Mesenchymal stem cell (in vitro differentiated cells and primary cell): ENCODE measurements at regions not wholly inside any gene's neighbourhood (a gene's known extent, or its start where the extent isn't known, plus 50 kb on each side); places are given as distances from the start of the nearest gene placed in this dataset.

Experiments
- DNase-seq: peaks from one replicate; pipeline ENCODE4 v3.0.0-alpha.2; 2013
- H2AFZ ChIP-seq: one replicate; pipeline ENCODE4 v1.6.1; 2013; ENCODE audit warnings: low read depth, mild to moderate bottlenecking, control low read depth, inconsistent platforms, low read length, moderate library complexity
- H2AK5ac ChIP-seq: 2 replicates; pipeline ENCODE4 v1.6.1; 2013; ENCODE audit warnings: low read length, moderate library complexity, mild to moderate bottlenecking, inconsistent platforms; ENCODE audit not compliant: severe bottlenecking
- H2BK120ac ChIP-seq: one replicate; pipeline ENCODE4 v1.6.1; 2013; ENCODE audit warnings: low read depth, mild to moderate bottlenecking, inconsistent platforms, low read length, moderate library complexity
- H2BK12ac ChIP-seq, 2 experiments: one replicate each; pipeline ENCODE4 v1.6.1; 2013; ENCODE audit warnings: inconsistent platforms in 2 of 2, low read length in 2 of 2, mild to moderate bottlenecking in 2 of 2, moderate library complexity in 2 of 2, control low read depth in 1 of 2
- H2BK15ac ChIP-seq: one replicate; pipeline ENCODE4 v1.6.1; 2013; ENCODE audit warnings: mild to moderate bottlenecking, low read depth, inconsistent platforms; ENCODE audit not compliant: poor library complexity, severe bottlenecking
- H2BK5ac ChIP-seq: 2 replicates; pipeline ENCODE4 v1.6.1; 2013; ENCODE audit warnings: low read depth, mild to moderate bottlenecking, low read length, control low read depth, inconsistent platforms; ENCODE audit not compliant: poor library complexity, severe bottlenecking
- H3K14ac ChIP-seq, 2 experiments: one replicate each; pipeline ENCODE4 v1.6.1; 2013; ENCODE audit warnings: inconsistent platforms in 2 of 2, low read length in 2 of 2, control low read depth in 1 of 2, mild to moderate bottlenecking in 1 of 2, moderate library complexity in 1 of 2
- H3K18ac ChIP-seq, 2 experiments: one replicate each; pipeline ENCODE4 v1.6.1; 2013; ENCODE audit warnings: inconsistent platforms in 2 of 2, low read length in 2 of 2, control low read depth in 1 of 2, low read depth in 1 of 2, mild to moderate bottlenecking in 1 of 2
- H3K23ac ChIP-seq, 2 experiments: one replicate each; pipeline ENCODE4 v1.6.1; 2013; ENCODE audit warnings: inconsistent platforms in 2 of 2, low read length in 2 of 2, mild to moderate bottlenecking in 2 of 2, moderate library complexity in 2 of 2, control low read depth in 1 of 2
- H3K27ac ChIP-seq: 2 replicates; pipeline ENCODE4 v1.5.1; 2013; ENCODE audit warnings: mild to moderate bottlenecking, moderate library complexity, low read length, control low read depth, inconsistent platforms; ENCODE audit not compliant: poor library complexity, severe bottlenecking
- H3K27me3 ChIP-seq, 2 experiments: 2 replicates each; pipeline versions ENCODE4 v1.6.1 to v1.7.0; 2013; ENCODE audit warnings: low read length in 2 of 2, mild to moderate bottlenecking in 2 of 2, moderate library complexity in 2 of 2, control low read depth in 1 of 2, inconsistent platforms in 1 of 2; ENCODE audit not compliant: control insufficient read depth in 1 of 2, insufficient read depth in 1 of 2
- H3K36me3 ChIP-seq, 2 experiments: 2 replicates each; pipeline versions ENCODE4 v1.6.1 to v1.7.0; 2013; ENCODE audit warnings: low read length in 2 of 2, control low read depth in 1 of 2, inconsistent platforms in 1 of 2, low read depth in 1 of 2, mild to moderate bottlenecking in 1 of 2; ENCODE audit not compliant: insufficient read depth in 2 of 2, control insufficient read depth in 1 of 2
- H3K4ac ChIP-seq, 2 experiments: one replicate each; pipeline ENCODE4 v1.6.1; 2013; ENCODE audit warnings: inconsistent platforms in 2 of 2, low read length in 2 of 2, mild to moderate bottlenecking in 2 of 2, moderate library complexity in 2 of 2, control low read depth in 1 of 2, low read depth in 1 of 2
- H3K4me1 ChIP-seq: 2 replicates; pipeline ENCODE4 v1.6.1; 2013; ENCODE audit warnings: low read depth, low read length, control low read depth; ENCODE audit not compliant: control insufficient read depth, insufficient read depth
- H3K4me2 ChIP-seq: 2 replicates; pipeline ENCODE4 v1.6.1; 2013; ENCODE audit warnings: low read length, mild to moderate bottlenecking, inconsistent platforms; ENCODE audit not compliant: poor library complexity, severe bottlenecking
- H3K4me3 ChIP-seq, 2 experiments: 2 replicates each; pipeline versions ENCODE4 v1.5.1 to v1.7.0; 2013; ENCODE audit warnings: low read length in 2 of 2, mild to moderate bottlenecking in 2 of 2, control low read depth in 1 of 2, low read depth in 1 of 2; ENCODE audit not compliant: insufficient read depth in 1 of 2
- H3K79me1 ChIP-seq: replicated peaks from 2 replicates; pipeline ENCODE4 v1.6.1; 2013; ENCODE audit warnings: mild to moderate bottlenecking, control low read depth, low read length, inconsistent platforms; ENCODE audit not compliant: poor library complexity, severe bottlenecking
- H3K9ac ChIP-seq: 2 replicates; pipeline ENCODE4 v1.7.0; 2013; ENCODE audit warnings: mild to moderate bottlenecking, low read length, moderate library complexity
- H3K9me3 ChIP-seq: 2 replicates; pipeline ENCODE4 v1.7.0; 2013; ENCODE audit warnings: mild to moderate bottlenecking, low read length; ENCODE audit not compliant: control insufficient read depth
- H4K8ac ChIP-seq: one replicate; pipeline ENCODE4 v1.6.1; 2013; ENCODE audit warnings: inconsistent platforms, mild to moderate bottlenecking, low read length, moderate library complexity
- H4K91ac ChIP-seq: one replicate; pipeline ENCODE4 v1.6.1; 2013; ENCODE audit warnings: mild to moderate bottlenecking, low read length, inconsistent platforms
- WGBS: methylation state at CpG from one replicate; pipeline ENCODE4 v1.1.7; 2013; ENCODE audit warnings: mixed read lengths; 5-methylcytosine and 5-hydroxymethylcytosine counted together

DNA sequence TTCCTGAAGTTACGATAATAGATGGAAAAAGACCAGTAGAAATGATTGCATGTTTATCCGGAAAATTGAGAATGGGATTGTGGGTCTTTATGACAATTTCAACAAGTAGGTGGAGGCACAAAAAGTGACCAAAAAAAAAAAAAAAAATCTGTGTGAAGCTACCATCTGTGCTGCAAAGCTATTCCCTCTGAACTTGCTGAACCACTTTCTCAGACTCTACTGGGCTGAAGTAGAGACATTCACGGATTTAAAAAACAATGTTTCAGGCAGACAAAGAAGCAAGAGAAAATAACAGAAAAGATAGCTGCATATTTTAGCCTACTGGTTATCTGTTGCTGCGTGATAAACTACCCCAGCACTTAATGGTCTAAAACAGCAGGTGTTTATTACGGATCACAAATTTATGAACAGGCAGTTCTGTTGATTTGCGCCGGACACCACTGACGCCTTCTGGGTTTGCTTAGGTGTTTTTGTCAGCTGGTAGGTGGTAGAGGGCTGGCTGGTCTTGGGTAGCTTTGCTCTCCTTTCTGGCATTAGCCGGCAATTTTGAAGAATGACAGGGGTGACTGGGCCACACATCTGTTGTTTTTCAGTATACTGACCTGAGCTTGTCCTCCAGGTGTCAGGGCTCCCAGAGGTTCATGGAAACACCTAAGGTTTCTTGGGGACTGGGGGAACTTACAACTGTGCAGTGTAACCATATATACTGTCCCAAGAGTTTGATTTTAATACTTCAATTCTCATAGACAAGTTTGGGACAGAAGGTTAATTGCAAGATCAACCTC, 665.1 kb downstream of the CCSER2 start:
- no peak overlapping the region for H3K14ac ChIP-seq
- H4K91ac ChIP-seq, result no peak overlapping the region
- no peak overlapping the region for H3K4ac ChIP-seq
- H3K9ac ChIP-seq, result no peak overlapping the region
- no peak overlapping the region for H3K4me3 ChIP-seq
- H3K27me3 ChIP-seq, result no peaks in the 10 kb centered on the region
- no peak overlapping the region for H2BK5ac ChIP-seq
- no peak overlapping the region for H3K23ac ChIP-seq
- no peak overlapping the region for H3K27ac ChIP-seq
- H3K4me1 ChIP-seq, result no peaks in the 10 kb centered on the region
- DNase-seq, result no peak
- no peak overlapping the region for H2BK12ac ChIP-seq
- H3K36me3 ChIP-seq, result no peaks in the 10 kb centered on the region
- no peaks in the 10 kb centered on the region for H3K79me1 ChIP-seq
- H3K9me3 ChIP-seq, result no peaks in the 10 kb centered on the region
- H2AFZ ChIP-seq, result no peak overlapping the region
- H2BK120ac ChIP-seq, result no peak overlapping the region
- no peak overlapping the region for H2AK5ac ChIP-seq
- no peak overlapping the region for H3K18ac ChIP-seq
- no peak overlapping the region for H3K4me2 ChIP-seq
- WGBS, result 85% methylated on average over 9 of the region's 9 CpGs
- H4K8ac ChIP-seq, result no peak overlapping the region
- no peak overlapping the region for H2BK15ac ChIP-seq

GRCh38 chr10:84994722-84995121, 666.3 kb downstream of the CCSER2 start:
- Histone ChIP-seq H3K4me2 (no peak overlapping the region), H3K14ac (no peak overlapping the region), H2BK120ac (no peak overlapping the region), H2BK15ac (no peak overlapping the region), H2AFZ (no peak overlapping the region), H2BK5ac (no peak overlapping the region), H4K91ac (no peak overlapping the region), H2AK5ac (no peak overlapping the region), H3K36me3 (no peaks in the 10 kb centered on the region), H3K9ac (no peak overlapping the region), H4K8ac (no peak overlapping the region), H3K27ac (no peak overlapping the region), H3K9me3 (peaks cover 2% of the 10 kb centered on the region), H3K23ac (no peak overlapping the region), H3K18ac (no peak overlapping the region), H3K4me3 (no peak overlapping the region), H3K4ac (no peak overlapping the region), H2BK12ac (no peak overlapping the region), H3K4me1 (no peaks in the 10 kb centered on the region), H3K79me1 (no peaks in the 10 kb centered on the region), H3K27me3 (no peaks in the 10 kb centered on the region)
- 56% methylated on average over 1 of the region's 1 CpG for WGBS
- DNase-seq, result no peak

- WGBS, result 66% methylated on average over 3 of the region's 3 CpGs
- no peaks in the 10 kb centered on the region for H3K4me1 ChIP-seq
- H3K36me3 ChIP-seq, result no peaks in the 10 kb centered on the region
- no peak overlapping the region for H2AFZ ChIP-seq
- no peak overlapping the region for H3K23ac ChIP-seq
- no peak overlapping the region for H3K14ac ChIP-seq
- no peak overlapping the region for H2BK15ac ChIP-seq
- H2BK12ac ChIP-seq, result no peak overlapping the region
- H4K8ac ChIP-seq, result no peak overlapping the region
- H3K4ac ChIP-seq, result no peak overlapping the region
- H3K9me3 ChIP-seq, result peaks cover 2% of the 10 kb centered on the region
- H3K18ac ChIP-seq, result no peak overlapping the region
- H3K27ac ChIP-seq, result no peak overlapping the region
- no peak overlapping the region for H2BK5ac ChIP-seq
- H2BK120ac ChIP-seq, result no peak overlapping the region
- H3K9ac ChIP-seq, result no peak overlapping the region
- no peaks in the 10 kb centered on the region for H3K79me1 ChIP-seq
- H3K4me3 ChIP-seq, result no peak overlapping the region
- no peaks in the 10 kb centered on the region for H3K27me3 ChIP-seq
- H3K4me2 ChIP-seq, result no peak overlapping the region
- no peak for DNase-seq
- no peak overlapping the region for H4K91ac ChIP-seq
- no peak overlapping the region for H2AK5ac ChIP-seq
Observed at GRCh38 chr10:84996580-84996979, 668.2 kb downstream of the CCSER2 start.

GRCh38 chr10:84997870-84998269, 669.5 kb downstream of the CCSER2 start:
- no peak overlapping the region for H2BK5ac ChIP-seq
- no peaks in the 10 kb centered on the region for H3K79me1 ChIP-seq

More at GRCh38 chr10:84997870-84998269, 669.5 kb downstream of the CCSER2 start:
- H3K14ac ChIP-seq, result no peak overlapping the region
- no peak for DNase-seq
- no peaks in the 10 kb centered on the region for H3K4me1 ChIP-seq
- H3K23ac ChIP-seq, result no peak overlapping the region
- no peak overlapping the region for H3K4me3 ChIP-seq
- no peak overlapping the region for H2BK15ac ChIP-seq
- no peak overlapping the region for H3K4me2 ChIP-seq
- no peak overlapping the region for H2BK12ac ChIP-seq
- no peak overlapping the region for H3K27ac ChIP-seq
- no peak overlapping the region for H4K91ac ChIP-seq
- H2AK5ac ChIP-seq, result no peak overlapping the region
- 20% methylated on average over 1 of the region's 2 CpGs for WGBS
- H3K18ac ChIP-seq, result no peak overlapping the region
- H2BK120ac ChIP-seq, result no peak overlapping the region
- no peak overlapping the region for H3K9ac ChIP-seq
- no peak overlapping the region for H2AFZ ChIP-seq
- H3K36me3 ChIP-seq, result no peaks in the 10 kb centered on the region
- H4K8ac ChIP-seq, result no peak overlapping the region
- peaks cover 2% of the 10 kb centered on the region for H3K9me3 ChIP-seq
- no peak overlapping the region for H3K4ac ChIP-seq
- no peaks in the 10 kb centered on the region for H3K27me3 ChIP-seq
